Renal pelvis (tissue), 1 donor: ENCODE measurements at regions not wholly inside any gene's neighbourhood (a gene's known extent, or its start where the extent isn't known, plus 50 kb on each side); places are given as distances from the start of the nearest gene placed in this dataset.
A peak's percentile ranks its signal among the peaks of the same experiment; 100 is the strongest.
"Not testable (repeated sequence)": the region's sequence is repeated elsewhere in the genome, so short reads cannot be mapped to it uniquely, and the experiment has no call there.

Experiments
- DNase-seq: peaks from one replicate; pipeline ENCODE4 v3.0.0-alpha.2; 2013

GRCh38 chr6:147651-148050 lies 144.6 kb upstream of the DUSP22 start:
- DNase-seq = not testable (repeated sequence)

- not testable (repeated sequence) for DNase-seq
Observed at GRCh38 chr6:148051-148984, 144.0 kb upstream of the DUSP22 start.

- DNase-seq = not testable (repeated sequence)
Observed at GRCh38 chr6:150147-150546, 142.1 kb upstream of the DUSP22 start.

- not testable (repeated sequence) for DNase-seq
Observed at GRCh38 chr6:152436-152835, 139.9 kb upstream of the DUSP22 start.

GRCh38 chr6:153026-153425 lies 139.3 kb upstream of the DUSP22 start:
- DNase-seq = not testable (repeated sequence)

GRCh38 chr6:153867-154266 lies 138.4 kb upstream of the DUSP22 start:
- not testable (repeated sequence) for DNase-seq

GRCh38 chr6:154321-155092 lies 137.8 kb upstream of the DUSP22 start:
- not testable (repeated sequence) for DNase-seq

GRCh38 chr6:156010-156409 lies 136.3 kb upstream of the DUSP22 start:
- no peak for DNase-seq

- DNase-seq = not testable (repeated sequence)
Observed at GRCh38 chr6:156441-157140, 135.7 kb upstream of the DUSP22 start.

- not testable (repeated sequence) for DNase-seq
Observed at GRCh38 chr6:157176-157575, 135.1 kb upstream of the DUSP22 start.

GRCh38 chr6:161657-162056 lies 130.6 kb upstream of the DUSP22 start:
- DNase-seq = not testable (repeated sequence)

- no peak for DNase-seq
Observed at GRCh38 chr6:164720-165119, 127.6 kb upstream of the DUSP22 start.

GRCh38 chr6:165263-165662 lies 127.0 kb upstream of the DUSP22 start:
- no peak for DNase-seq

- no peak for DNase-seq
Observed at GRCh38 chr6:165906-166305, 126.4 kb upstream of the DUSP22 start.

- peak; percentile 55 for DNase-seq
Observed at GRCh38 chr6:168865-169455, 123.3 kb upstream of the DUSP22 start.

GRCh38 chr6:174036-174435 lies 118.3 kb upstream of the DUSP22 start:
- no peak for DNase-seq

- no peak for DNase-seq
Observed at GRCh38 chr6:175680-176079, 116.6 kb upstream of the DUSP22 start.

GRCh38 chr6:176766-177165 lies 115.5 kb upstream of the DUSP22 start:
- no peak for DNase-seq

GRCh38 chr6:178119-178518 lies 114.2 kb upstream of the DUSP22 start:
- no peak for DNase-seq

GRCh38 chr6:178929-179328 lies 113.4 kb upstream of the DUSP22 start:
- not testable (repeated sequence) for DNase-seq

GRCh38 chr6:179340-179950 lies 112.8 kb upstream of the DUSP22 start:
- no peak for DNase-seq
